Coronary artery (tissue), 2 donors: ENCODE measurements at regions not wholly inside any gene's neighbourhood (a gene's known extent, or its start where the extent isn't known, plus 50 kb on each side); places are given as distances from the start of the nearest gene placed in this dataset.

Source experiments
- DNase-seq: peaks from one replicate; pipeline ENCODE4 v3.0.0-alpha.2; 2017; ENCODE audit warnings: low spot score
- H3K27ac ChIP-seq, 2 donors: fragments of 200-600 bp; sonication (generic); one replicate each; pipeline ENCODE4 v1.5.1; 2016 to 2019
- H3K4me3 ChIP-seq: fragments of 200-600 bp; sonication (generic); 2 replicates; pipeline ENCODE4 v1.5.1; 2016; ENCODE audit warnings: mild to moderate bottlenecking, moderate library complexity
- CTCF ChIP-seq: fragments of 200-600 bp; sonication (generic); IDR thresholded peaks from one replicate; pipeline ENCODE4 v1.5.1; 2019; ENCODE audit warnings: antibody characterized with exemption

DNA sequence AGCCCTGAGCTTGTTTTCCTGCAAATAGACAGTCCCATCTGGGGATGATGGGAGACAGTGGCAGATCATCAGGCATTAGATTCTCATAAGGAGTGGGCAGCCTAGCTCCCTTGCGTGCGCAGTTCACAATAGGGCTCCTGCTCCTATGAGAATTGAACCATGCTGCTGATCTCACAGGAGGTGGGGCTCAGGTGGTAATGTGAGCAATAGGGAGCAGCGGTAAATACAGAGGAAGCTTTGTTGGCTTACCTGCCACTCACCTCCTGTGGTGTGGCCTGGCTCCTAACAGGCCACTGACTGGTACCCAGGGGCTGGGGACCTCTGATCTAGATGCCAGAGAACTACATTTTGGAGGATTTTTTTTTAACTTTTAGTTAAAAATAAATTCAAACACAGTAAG lies 434.8 kb upstream of the MKI67 start:
- TF ChIP-seq CTCF = no peak
- Histone ChIP-seq H3K4me3 (no peak overlapping the region), H3K27ac (no peak overlapping the region)
- DNase-seq = no peak

DNA sequence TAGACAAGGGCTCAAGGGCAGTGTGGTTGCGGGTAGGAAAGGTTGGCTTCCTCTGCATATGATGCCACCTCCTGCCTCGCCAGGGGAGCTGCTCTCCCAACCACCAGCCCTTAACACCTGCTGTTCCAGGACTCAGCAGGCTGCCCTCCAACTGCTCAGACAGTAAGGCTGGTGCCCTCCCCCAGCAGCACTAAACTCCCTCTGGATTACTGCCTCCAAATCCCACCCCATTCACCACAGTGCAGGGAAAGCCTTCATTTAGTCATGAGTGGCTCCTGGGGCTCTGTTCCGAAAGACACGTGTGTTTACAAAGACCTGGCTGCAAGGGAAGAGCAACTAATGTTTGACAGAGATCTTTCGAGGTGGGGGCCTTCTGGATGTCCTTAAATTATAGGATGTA lies 437.2 kb upstream of the MKI67 start:
- no peak overlapping the region for H3K27ac ChIP-seq
- no peak overlapping the region for H3K4me3 ChIP-seq
- no peak for DNase-seq
- TF ChIP-seq CTCF = no peak

DNA sequence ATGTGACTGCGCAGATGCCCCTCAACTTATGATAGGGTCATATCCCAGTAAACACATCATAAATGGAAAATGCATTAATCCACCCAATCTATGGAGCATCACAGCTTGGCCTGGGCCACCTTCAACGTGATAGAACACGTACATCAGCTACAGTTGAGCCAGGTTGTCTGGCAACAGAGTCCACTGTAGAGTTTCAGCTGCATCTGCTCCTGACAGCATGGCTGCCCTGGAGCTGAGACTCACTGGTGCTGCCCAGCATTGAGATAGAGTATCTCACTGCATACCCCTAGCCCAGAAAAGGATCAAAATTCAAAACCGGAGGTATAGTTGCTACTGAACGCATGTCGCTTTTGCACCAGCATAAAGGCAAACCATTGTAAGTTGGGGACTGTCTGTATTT lies 437.7 kb upstream of the MKI67 start:
- no peak overlapping the region for H3K27ac ChIP-seq

GRCh38 chr10:128566361-128566968 lies 440.2 kb upstream of the MKI67 start:
- H3K27ac ChIP-seq = no peak overlapping the region
- no peak for TF ChIP-seq CTCF
- DNase-seq = no peak
- no peak overlapping the region for H3K4me3 ChIP-seq

More for the DNA sequence above, 437.7 kb upstream of the MKI67 start:
- TF ChIP-seq CTCF = no peak
- no peak for DNase-seq
- H3K4me3 ChIP-seq = no peak overlapping the region

GRCh38 chr10:128567551-128567950 lies 441.3 kb upstream of the MKI67 start:
- TF ChIP-seq CTCF = no peak
- no peak for DNase-seq
- Histone ChIP-seq H3K4me3 (no peak overlapping the region), H3K27ac (no peak overlapping the region)

- no peak for DNase-seq
- Histone ChIP-seq H3K27ac (no peak overlapping the region), H3K4me3 (no peak overlapping the region)
- no peak for TF ChIP-seq CTCF
Observed at GRCh38 chr10:128568041-128568440, 441.8 kb upstream of the MKI67 start.

DNA sequence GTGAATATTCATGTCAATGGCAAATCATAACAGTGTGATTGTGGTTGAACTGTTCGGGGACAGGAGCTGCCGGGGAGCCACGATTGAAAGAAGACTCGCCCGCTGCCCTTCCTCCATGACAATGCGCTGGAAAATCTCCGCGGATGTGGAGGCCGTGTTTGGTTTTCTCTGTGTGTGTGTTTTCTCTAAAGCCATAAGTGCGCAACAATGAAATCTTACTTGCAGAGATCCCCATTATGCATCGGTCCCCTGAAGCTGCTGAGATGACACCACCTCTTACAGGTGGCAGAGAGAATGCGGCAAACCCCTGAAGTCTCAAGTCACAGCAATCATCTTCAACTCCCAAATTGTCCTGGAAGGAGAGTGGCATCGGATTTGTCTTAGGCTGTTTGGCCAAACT lies 442.3 kb upstream of the MKI67 start:
- no peak for TF ChIP-seq CTCF
- Histone ChIP-seq H3K27ac (no peak overlapping the region), H3K4me3 (no peak overlapping the region)
- no peak for DNase-seq
